ENCODE measurements at regions not wholly inside any gene's neighbourhood (a gene's known extent, or its start where the extent isn't known, plus 50 kb on each side); places are given as distances from the start of the nearest gene placed in this dataset.

DNA sequence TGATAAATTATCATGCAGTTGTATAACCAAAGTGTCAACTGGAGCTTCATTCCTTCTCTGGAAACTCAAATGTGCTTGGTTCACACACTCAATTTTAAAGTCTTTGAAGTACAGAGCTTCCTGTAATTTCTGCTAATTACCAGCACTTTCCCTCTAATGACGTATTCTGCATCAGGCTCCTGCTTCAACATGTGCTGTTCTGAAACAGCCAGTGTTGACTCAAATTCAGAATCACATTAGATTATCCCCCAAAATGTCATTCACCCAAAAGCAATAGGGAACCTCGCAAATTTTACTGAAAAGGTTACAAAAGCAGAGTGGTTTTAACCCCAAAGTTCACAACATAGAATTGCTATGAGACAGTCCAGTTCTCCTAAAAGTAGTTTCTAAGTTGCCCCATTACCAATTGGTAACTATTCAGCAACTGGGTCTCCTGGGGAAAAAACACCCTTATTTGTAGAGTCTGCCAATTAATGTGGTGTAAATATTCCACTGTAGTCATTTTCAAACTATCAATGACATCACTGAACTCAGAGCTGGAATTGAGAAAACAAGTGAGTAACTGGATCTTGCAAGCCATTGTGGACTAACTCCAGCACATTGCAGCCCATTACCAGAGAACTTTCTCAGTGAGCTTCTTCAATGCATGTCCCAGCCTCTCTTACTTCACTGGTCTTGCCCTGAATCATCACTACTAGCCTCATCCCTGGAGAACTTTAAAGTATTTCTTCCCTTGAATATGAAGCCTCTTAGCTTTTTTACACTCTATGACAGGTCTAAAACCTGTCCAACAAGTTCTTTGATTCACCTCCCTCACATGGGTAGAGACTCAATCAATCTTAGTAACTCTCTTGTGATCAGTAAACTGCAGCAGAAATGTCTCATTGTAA lies 955.4 kb downstream of the EFNB2 start:
- DNase-seq, result no peak

DNA sequence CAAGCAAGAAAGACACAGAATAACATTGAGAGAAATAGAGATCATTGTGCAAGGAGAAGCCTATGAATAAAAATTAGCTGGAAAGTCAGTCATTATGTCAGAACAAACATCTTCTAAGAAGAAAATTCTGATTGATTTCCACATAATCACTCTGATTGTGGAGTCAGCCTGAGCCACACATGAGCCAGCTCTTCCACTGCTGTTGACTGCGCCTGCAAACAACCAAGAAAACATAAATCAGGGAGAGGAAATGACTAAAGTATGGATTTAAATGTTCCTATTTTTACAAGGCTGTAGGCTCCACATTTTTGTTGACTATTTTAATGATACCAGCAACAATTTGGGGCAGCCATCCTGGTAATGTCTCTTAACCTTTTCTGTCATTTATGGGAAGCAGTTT lies 962.3 kb downstream of the EFNB2 start:
- no peak for DNase-seq

DNA sequence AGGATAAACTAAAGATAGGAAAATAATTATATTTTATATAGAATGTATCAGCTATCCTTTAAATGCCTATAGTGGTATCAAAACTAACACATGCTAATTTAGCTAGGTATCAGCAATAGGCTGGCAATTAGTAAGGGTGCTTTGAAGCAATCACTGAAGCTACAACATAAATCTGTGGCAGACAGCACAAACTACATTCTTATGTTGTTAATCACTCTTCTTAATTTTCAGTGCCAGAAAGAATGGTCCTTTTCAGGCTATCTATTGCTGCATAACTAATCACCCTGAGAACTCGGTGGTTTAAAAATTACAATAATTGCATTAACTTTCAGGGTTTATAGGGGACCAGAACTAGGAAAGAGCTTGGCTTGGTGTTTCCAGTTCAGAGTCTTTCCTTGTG lies 963.1 kb downstream of the EFNB2 start:
- DNase-seq, result no peak

DNA sequence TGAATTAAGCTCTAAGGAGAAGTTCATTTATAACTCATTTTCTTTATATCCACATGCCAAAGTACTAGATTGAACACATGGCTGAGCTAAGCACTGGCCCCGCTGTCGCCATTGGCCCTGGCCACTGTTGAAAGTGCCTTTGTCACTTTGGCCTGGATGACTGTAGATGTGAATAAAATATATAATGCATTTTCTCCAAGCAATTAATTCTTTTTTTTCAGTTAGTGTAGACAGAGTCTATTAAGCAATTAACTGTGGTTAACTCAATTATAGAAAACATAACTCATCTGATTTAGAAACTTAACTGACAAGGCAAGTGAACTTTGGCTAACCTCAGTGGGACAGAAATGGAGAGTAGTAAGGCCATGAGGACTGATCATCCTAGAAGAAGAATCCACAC lies 965.6 kb downstream of the EFNB2 start:
- DNase-seq, result no peak

DNA sequence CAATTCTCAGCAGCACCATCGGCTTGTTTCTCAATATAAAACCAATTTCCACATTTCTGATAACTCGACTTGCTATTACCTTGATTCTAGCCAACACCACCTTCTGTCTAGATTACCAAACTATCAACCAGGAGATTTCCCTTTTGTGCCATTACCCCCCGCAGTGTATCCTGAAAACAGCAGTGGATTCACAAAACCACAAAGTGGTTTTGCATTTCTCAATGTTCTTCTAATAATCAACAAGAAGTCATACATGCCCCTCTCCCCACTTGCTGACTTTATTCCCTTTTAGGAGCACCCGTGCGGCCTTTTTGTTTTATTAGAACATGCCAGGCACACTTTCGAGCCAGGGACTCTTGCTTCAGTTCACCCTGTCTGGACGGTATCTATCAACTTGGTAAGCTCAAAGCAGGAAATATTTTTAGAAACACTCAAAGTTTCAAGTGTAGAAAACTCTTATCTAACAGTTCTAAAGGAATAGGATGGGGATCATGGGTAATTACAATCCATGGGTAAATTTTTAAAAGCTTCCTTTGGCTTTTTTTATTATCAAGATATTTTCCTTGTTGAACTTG lies 967.4 kb downstream of the EFNB2 start:
- DNase-seq, result no peak

DNA sequence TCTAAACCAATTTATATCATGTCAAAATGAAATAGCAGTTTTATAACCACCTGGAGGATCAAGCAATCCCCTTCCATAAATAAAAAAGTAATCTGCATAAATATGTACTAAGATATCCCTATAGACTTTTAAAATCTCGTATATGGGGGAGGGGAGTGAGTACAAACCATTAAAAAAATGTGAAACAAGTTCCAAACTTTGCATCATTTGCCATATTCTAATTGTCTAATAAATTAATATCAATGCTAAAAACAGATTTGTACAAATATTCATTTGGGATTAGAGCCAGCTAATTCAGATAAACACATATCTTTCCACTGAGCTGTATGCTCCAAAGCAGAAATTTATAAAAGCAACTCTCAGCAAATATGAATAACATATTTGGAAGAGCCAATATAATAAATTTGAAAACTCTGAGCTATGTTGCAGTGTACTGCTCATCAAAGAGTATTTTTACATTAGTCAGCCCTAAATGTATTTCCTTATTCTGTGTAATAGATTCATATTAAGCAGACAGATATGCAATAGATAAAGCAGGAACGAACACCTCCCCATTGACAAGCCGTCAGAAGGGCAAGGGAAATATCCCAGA lies 970.2 kb downstream of the EFNB2 start:
- no peak for DNase-seq

DNA sequence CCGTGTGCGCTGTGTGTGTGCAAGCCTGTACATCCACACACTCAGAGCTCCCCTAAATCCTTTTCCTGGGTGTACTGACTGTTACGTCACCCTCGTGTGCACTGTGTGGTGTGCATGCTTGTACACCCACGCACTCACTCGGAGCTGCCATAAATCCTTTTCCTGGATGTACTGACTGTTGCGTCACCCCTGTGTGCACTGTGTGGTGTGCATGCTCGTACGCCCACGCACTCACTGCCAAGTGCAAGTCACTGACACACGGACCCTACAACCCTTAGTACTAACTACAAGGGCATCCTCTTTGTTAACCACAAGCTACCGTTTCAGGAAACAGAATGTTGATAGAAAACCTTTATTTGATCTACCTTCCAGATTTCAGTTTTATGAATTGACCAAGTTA lies 983.4 kb downstream of the EFNB2 start:
- DNase-seq, result no peak

DNA sequence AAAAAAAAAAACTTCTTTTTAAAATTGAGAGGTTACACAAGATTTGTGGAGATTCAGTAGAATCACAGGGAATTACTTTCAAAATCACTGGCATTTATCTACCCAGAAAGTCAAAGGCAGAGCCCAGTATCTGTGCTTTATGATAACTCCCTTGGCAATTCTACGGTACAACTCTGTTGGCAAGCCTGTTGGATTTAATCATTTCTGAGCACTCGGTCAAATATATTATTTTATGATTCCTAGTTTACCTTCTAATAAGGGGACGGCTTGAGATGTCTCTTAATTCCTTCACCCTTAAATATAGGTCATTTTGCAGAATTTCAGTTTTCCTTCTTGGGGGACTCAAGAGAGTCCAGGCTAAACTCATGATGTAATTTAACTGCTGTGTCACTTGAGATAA lies 987.6 kb downstream of the EFNB2 start:
- DNase-seq, result no peak

DNA sequence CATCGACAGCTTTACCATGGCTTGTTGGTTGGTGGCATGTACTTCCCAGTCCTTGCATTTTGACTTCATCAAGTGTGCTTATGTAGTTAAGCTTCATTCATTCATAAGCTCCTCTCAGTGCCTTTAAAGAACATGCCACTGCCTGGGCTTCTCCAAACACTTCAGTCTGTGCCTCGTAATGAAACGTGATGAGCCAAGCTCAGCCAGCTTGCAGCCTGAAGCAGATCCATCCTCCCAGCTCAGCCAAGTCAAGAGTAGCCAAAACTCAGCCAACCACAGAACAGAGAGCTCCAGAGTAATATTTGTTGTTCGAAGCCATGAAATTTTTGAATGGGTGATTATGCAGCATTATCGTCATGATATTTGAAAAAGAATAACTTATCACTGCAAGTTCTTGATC lies 989.7 kb downstream of the EFNB2 start:
- no peak for DNase-seq

DNA sequence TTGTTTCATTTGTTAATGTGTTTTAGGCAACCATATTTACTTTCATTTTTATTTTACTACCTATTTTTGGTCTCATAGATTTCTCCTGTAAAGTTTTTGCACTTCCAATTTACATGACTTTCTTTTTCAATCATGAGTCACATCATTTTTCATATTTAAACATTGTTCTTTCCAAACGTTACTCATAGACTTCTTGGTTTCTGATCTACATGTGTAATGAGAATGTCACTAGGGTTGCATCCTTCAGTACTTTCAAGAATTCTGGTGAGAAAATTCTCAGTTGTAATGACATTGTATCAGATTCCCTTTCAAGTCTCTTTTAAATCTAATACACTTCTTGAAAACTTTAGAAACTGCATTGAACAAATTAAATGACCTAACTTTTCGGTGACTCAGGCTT lies 991.7 kb downstream of the EFNB2 start:
- DNase-seq, result no peak

DNA sequence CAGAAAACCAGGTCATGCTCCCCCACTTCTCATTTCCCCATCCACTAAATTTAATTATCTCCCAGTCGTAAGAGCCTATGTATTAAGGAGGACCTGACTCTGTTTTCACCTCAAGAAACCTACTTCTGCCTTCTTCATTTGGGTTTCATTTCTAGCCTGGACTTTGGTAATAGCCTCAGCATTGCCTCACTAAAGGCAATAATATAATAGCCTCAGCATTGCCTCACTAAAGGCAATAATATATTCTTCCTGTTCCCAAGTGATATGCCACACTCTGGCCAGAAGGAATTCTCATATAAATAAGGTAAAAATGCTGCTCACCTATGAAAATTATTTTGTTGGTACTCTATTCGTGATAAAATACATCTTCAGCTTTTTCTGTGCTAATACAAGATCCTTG lies 993.9 kb downstream of the EFNB2 start:
- no peak for DNase-seq

DNA sequence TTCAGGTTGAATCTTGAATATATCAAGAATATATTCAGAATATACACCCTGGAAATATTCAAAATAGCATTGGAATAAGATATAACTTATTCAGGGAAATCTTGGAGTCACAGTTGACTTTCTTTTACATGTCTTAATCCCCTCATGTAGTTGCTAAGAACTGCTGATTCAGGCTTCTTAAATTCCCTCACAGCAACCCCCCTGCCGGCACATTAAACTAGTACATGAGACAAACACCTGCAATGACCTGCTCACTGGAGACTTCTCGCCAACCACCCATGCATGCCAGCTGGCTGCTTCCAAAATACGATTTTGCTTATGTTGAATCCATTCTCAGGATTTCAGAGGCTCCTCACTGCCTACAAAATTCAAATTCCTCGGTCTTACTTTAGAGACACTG lies 997.1 kb downstream of the EFNB2 start:
- no peak for DNase-seq

DNA sequence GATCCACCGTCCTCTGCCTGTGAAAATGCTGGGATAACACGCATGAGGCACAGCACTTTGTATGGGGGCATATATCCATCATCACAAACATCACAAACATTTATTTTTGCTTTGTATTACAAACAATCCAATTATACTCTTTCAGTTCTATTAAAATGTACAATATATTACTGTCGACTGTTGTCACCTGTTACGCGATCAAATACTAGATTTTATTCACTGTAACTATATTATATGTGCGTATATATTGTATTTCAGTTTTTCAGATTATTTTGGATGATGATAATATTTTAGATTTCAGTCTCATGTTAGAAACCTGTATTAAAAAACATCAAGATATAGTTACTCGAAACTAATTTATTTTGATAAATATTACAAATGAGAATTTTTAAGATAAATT lies 998.3 kb downstream of the EFNB2 start:
- DNase-seq, result no peak

DNA sequence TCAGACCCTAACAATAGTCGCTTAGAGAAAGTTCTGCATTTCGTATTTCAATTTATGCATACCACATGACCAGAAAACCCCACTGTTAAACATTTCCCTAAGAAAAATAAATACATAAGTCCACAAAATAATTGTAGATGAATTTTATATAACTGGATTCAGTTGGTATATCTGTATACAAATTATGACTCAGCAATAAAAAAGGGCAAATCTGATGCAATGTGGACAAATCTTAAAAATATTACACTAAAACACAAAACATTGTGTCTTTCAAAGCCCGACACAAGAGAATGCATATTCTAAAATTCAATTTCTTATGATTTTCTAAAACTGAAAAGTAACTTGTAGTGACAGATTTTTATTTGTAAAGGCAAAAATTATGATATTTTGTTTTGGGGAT lies 1005.0 kb downstream of the EFNB2 start:
- no peak for DNase-seq

DNA sequence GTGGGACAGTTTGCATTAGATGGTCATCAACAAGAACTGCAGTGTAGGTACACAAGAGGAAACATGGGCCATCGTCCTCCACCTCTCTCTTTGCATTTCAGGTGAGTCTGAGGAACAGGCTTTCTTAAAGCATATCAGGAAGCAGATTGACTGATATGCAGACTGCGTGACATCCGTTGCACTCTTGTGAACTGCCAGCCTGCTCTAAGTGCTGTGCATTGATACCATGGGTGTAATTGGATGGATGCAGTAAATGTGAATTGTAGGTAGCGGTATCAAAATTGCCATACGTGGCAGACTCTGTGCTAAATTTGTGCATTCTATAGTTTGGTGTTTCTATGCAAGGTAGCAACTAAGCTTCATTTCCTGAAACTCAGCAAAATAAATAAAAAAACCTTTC lies 1008.3 kb downstream of the EFNB2 start:
- DNase-seq, result no peak

DNA sequence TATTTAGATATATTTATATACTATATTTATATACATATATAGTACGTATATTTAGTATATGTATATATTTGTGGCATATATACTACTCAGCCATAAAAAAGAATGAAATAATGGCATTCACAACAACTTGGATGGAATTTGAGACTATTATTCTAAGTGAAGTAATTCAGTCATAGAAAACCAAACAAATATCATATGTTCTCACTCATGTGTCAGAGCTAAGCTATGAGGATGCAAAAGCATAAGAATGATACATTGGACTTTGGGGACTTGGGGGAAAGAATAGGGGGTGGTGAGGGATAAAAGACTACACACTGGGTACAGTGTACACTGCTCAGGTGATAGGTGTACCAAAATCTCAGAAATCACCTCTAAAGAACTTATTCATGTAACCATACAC lies 1015.7 kb downstream of the EFNB2 start:
- no peak for DNase-seq

DNA sequence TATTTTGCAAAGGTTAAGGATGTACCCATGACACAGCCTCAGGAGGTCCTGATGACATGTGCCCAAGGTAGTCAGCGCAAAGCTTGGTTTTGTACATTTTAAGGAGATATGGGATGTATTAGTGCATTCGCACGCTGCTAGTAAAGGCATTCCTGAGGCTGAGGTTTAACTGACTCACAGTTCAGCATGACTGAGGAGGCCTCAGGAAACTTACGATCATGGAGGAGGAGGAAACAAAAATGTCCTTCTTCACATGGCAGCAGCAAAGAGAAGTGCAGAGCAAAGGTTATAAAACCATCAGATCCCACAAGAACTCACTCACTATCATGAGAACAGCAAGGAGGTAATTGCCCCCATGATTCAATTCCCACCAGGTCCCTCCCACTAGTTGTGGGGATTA lies 1017.4 kb downstream of the EFNB2 start:
- no peak for DNase-seq

DNA sequence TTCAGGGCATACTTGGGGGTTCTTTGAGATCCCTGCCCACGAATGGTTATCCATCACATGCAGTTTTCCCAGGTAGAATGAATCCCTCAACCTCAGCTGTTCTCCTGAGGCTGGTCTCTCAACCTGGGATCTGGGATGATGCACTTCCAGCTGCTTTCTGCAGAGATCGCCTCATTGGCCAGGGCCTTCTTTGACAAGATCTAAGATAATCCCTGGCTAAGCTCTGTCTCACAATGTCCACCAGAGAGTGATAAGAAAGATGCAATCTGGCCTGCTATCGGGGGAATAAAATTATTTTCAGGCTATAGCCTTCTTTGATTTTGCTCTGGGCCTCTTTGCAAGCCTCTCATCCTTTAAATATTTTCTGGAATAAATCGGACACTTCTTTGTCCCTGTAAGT lies 1021.1 kb downstream of the EFNB2 start:
- no peak for DNase-seq

DNA sequence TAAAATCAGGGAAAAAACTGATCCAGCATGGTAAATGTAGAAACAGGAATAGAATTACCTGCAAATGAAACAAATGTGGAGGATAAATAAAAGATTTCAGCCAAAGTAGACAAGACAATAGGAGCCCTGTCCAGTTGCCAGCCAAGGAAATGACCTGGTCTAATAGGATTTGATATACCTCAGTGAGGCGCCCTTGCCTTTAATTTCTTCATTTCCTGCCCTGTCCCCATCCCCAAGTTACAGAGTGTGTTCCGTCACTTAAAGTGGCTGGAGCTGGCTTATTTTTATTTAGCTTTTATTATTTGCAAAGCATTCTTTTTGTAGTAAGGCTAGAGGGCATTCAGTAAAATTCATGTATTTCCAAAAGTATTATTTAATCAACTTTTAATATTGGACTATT lies 1022.0 kb downstream of the EFNB2 start:
- no peak for DNase-seq

DNA sequence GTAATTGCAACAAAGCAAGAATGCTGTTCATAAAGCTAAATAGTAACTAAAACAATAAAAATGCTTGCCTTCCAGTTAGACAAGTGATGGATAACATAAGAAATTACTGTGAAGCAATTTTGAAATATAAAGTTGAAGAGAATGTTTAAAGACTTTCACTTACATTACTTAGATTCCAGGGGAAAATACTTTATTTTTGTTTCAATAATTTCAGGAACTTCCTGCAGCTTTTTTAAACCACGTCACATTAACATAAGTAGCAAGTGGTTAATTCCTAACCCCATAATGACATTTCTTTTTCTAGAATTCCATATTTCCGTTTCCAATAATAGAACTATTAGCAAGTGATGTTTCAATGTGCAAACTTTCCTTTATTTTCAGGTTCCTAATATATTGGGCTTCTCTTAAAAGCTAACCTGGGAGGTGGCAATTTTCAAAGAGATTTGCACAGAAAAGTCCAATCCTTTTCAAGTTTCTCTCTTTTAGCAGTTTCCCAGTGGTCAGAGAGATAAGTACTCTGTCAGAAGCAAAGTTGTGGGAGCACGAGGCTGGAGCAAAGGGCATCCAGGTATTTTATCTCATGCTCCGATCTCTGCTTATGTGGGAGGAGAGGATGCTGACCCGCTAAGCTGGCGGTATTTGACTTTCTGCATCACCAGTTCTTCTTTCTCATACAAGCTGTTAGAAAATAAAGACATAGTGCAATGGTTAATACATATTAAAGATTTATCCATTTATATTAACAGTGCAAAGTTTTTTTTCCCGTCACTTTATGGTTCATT lies 1025.3 kb downstream of the EFNB2 start:
- no peak for DNase-seq

DNA sequence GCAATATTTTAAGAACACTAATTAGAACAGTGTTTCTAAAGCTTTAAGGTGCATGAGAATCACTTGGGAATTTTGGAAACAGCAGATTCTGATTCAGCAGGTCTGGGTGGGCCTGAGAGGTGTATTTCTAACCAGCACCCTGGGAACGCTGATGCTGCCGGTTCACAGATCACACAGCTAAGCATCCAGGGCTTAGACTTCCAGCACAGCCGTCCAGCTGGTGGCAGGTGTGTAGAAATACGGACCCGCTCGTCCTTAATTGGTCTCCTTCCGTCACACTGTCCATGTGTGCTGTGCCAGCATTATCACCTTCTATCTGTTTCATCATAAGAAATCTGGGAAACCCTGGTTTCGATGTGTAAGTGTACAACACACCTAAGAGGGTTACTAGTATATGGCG lies 1029.0 kb downstream of the EFNB2 start:
- DNase-seq, result no peak

DNA sequence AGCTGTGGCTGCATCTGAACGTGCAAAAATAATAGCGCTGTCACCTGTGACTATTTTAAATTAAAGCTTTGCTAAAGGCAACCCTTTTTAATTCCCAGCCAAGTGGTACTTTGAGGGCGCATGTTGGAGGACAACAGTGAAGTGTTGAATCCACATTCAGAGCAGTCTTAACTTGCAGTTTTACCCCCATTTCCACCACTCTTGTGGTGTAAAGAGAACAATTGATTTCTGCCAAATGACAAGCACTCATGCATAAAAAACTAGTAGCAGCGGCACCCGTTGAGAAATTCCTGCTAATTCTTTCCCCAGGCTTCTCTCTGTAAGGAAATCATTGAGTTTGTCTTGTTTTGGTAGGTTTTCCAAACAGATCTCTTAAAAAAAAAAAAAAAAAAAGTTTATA lies 1033.3 kb downstream of the EFNB2 start:
- DNase-seq, result no peak

DNA sequence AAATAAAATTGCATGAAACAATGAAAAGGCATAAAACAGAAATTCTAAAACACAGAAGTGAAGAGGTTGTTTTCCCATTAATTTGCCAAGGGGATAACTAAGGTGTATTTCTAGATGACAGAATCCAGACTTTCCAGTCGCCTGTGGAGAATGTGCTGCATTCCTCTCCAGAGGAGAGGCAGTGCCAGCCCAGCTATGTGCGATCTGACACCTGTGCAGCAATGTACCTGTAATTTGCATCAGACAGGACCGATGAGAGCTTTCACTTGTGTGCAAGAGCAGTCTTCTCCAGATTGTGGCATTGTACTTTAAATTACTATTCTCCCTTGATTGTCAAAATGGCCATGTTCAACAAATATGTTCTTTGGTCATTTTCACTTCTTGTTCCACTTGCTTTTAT lies 1037.9 kb downstream of the EFNB2 start:
- no peak for DNase-seq

DNA sequence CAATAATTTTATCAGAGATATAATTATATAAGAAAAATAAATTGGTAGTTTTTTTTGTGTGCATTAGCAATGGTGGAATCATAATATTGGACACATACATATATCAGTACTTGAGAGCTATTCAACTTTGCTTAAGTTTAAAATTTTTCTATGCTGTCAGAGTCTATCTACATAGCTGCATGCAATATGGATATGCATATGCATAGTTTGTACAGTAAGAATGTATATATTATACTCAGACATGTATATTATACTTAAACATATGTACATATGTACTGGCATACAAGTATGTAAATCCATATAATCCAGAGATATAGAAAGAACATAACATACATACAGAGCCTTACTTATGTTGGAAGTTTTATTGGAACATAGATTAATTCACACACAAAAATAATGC lies 1043.2 kb downstream of the EFNB2 start:
- DNase-seq, result no peak
